Inferior parietal cortex (tissue), 1 donor: ENCODE measurements at regions not wholly inside any gene's neighbourhood (a gene's known extent, or its start where the extent isn't known, plus 50 kb on each side); places are given as distances from the start of the nearest gene placed in this dataset.

Experiments
- DNase-seq: peaks from one replicate; pipeline ENCODE4 v3.0.0-alpha.2; 2016; ENCODE audit errors: extremely low spot score

DNA sequence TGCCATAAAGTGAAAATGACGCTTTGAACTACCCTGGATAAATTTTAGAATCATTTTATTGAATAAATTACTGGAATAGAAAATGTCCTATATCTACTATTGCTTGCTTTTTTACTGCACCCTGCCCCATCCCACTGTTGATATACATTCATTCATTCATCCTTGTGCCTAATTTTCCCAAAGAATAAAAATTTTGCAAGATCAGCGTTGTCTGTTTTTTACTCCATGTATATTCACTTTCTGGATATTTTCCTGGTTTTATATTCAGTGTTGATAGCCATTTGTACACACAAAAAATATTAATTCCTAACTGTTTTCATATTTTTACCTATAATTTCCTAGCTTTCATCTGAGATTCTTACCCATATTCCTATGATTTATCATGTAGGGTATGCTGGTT, 262.9 kb upstream of the MAGI2 start:
- DNase-seq, result no peak

DNA sequence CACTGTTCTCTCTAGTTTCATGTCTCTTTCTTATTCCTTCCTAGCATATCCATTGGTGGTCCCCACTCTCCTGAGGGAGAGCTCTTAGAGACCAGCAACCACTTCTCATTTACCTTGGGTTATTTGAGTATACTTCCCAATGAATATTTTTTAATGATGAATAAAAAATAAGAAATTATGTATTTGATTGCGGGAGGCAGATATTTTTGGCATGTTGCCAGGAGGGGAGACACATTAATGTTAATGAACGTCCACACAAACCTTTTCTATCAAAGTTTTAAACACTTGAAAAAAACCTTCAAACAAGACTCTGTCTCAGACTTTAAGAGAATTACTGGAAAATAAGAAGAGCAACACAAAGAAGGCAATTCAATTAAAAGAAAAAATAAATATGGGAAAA, 260.6 kb upstream of the MAGI2 start:
- DNase-seq, result no peak

DNA sequence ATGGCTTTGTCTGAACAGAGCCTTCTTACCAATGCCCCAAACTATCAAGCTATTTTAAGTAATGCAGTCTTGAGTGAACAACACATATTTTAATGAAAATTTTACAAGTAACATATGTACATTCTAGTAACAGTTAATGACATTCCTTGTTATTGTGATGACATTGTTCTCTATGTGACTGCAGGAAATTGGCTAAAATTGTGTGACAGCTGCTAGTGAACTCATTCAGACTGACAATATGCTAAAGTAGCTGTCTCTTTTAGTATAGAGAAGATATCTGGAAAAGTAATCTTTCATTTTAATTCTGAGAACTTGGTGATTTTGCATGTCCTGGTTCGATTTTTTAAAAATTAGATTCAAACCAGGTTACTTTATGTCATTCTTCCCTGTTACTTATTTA, 259.8 kb upstream of the MAGI2 start:
- no peak for DNase-seq

DNA sequence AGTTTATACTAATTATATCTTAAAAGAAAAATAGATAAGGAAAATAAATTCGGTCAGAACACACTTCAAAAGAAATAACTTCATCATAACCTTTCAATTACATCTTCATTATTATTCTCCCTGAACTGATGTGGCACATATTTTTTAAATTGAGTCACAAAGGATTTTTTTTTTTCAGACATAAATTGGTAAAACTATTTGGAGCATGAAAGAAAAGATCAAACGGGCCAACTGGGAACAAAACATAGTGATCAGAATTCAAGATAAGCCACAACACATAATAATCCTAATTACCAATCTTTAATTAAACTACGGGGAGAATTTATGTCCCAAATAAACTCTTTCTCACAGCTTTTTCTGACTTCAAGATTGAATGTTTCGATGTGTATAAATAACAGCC, 258.2 kb upstream of the MAGI2 start:
- no peak for DNase-seq

DNA sequence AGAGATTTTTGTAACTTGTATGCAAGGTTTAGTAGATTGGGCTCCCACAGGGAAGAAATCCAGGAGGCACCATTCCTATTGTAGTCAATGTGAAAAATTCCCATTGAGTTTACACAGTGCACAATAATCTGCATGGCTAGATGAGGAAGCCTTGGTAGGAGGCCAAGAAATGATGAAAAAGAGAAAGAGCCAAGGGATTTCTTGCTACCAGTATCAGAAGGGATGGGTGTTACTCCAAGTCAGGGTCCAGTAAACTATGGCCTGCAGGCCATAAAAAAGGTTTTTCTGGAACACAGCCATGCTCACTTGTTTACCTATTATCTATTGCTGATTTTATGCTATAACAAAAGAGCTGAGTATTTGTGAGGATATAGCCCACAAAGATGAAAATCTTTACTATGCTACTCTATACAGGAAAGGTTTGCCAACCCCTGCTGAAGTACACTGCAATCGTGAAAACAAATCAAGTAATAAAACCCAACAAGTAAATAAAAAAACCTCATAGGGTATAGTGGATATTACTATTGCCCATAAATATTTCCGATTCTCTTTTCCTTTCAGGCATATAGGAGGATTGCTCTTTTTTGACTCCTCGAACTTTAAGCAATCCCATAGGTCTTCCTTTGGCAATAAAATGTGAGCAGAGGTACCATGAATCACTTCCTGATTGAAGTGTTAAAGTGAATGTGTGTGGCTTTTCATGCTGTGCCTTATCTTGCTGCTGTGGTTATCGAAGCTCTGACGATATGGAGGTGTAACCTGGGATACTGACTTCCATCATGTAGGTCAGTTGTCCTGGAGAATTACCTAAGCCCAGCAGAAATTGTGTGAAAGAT, 256.3 kb upstream of the MAGI2 start:
- no peak for DNase-seq

DNA sequence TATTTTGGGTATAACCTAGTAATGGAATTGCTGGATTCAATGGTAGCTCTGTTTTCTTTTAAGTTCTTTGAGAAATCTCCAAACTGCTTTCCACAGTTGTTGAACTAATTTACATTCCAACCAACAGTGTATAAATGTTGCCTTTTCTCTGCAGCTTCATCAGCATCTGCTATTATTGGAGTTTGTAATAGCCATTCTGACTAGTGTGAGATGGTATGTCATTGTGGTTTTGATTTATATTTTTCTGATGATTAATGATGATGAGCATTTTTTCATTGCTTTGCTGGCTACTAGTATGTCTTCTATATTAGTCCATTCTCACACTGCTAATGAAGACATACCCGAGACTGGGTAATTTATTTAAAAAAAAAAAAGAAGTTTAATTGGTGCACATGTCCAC, 248.6 kb upstream of the MAGI2 start:
- DNase-seq, result no peak

DNA sequence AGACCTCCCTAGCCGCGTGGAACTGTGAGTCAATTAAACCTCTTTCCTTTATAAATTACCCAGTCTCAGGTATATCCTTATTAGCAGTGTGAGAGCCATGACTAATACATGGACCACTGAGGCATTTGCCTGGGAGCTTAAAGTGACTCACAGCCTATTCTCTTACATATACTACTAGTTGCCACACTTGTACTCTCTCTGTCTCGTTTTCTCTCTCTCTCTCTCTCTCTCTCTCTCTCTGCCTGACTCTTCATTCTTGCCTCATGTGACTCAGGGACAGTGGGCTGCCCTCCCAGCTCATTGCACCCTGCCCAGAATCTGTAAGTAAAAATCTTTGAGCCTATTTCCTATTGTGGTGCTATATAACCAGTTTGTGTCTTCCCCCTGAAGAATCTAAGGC, 238.5 kb upstream of the MAGI2 start:
- no peak for DNase-seq

DNA sequence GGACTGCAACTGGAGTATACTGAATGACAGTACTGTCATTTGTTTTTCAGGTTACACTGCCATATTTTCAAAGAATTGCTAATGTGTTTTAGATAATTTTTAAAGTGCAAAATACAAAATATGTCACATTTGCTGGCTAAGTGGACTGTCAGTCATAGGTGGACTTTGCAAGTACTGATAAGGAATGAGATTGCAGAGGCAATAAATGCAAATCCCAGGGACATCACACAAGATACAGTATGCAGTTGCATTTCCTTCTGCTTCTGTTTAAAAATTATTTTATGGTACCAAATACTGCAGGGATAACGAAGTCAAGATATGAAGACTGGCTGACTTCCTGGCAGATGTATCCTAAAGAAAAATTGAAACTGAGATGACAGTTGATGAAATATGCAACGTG, 237.6 kb upstream of the MAGI2 start:
- no peak for DNase-seq

DNA sequence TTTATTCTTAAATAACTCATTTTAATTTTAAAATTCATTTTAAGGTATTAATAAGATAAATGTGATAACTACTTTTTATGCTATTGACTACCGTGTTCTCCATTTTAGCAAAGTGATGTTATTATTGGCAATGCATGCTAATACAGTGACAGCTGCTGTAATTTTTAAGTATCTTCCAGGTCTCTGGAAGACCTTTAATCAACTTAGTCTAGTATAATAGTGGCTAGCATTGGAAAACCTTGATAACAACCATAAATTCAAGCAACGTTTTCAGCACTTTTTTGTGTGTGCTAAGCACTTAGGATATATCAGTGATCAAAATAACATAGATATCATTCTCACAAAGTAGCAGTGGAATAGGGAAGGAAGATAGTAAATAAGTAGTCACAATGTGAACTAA, 230.9 kb upstream of the MAGI2 start:
- no peak for DNase-seq

DNA sequence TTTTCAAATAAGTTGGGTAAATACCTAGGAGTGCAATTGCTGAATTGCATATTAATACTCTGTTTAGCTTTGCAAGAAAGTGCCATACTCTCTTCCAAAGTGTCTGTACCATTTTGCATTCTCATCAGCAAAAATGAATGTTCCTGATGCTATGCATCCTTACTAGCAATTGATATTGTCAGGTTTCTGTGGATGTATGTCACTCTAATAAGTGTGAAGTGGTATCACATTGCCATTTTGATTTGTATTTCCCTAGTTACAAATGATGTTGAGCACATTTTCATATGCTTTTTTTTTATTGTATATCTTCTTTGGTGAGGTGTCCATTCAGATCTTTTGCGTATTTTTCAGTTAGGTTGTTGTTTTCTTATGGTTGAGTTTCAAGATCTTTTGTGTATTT, 230.4 kb upstream of the MAGI2 start:
- no peak for DNase-seq

DNA sequence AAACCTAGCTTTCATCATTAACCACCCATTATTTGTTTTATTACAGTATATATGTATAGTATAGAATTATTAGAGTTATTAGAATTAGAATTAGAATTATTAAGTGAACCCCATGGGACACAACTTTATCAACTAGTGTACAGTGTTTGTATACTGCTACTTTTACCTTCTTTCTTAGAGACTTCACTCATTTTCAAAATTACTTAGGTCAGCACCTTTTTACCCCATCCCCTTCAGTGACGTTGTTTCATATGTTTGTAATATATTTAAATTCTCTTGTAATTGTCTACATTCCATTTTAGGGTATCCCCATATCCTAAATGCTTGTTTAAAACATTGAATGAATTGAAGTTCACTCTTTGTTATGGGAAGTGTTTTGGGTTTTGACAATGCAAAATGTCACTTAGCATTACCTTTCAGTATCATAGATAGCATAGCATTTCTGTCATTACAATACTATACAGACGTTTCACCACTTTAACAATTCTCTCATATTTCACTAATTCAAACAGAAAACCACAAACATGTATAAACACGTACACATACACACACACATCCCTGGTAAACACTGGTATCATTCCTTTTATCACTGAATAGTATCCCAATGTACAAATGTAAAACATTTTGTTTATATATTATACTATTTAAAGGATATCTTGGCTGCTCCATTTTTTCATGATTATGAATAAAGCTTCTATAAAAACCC, 229.9 kb upstream of the MAGI2 start:
- DNase-seq, result no peak

DNA sequence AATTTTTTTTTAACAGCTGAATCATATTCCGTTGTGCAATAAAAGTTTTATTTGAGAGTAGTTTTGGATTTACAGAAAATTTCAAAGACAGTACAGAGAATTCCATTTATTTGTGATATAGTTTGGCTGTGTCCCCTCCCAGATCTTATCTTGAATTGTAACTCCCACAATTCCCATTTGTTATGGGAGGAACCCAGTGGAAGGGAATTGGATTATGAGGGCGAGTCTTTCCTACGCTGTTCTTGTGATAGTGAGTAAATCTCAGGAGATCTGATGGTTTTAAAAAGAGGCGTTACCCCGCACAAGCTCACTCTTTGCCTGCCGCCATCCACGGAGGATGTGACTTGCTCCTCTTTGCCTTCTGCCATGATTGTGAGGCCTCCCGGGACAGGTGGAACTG, 228.0 kb upstream of the MAGI2 start:
- DNase-seq, result no peak

DNA sequence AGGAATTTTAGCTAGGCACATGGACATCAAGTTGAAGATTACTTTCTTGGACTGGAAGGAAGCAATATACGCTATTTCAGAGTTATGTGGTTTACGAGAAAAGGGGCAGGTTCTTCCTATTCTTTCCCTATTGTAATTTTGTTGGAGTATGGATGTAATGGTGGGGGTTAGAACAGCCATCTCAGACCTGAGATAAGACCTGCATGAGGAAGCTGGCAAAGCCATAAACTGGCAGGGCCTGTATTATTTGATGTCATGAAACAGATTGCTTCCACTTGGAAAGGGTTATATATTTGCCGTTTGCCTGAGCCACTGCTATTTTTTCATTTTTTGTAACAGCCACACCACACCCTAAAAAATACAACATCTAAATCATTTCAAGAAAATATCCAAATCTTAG, 220.5 kb upstream of the MAGI2 start:
- DNase-seq, result no peak

DNA sequence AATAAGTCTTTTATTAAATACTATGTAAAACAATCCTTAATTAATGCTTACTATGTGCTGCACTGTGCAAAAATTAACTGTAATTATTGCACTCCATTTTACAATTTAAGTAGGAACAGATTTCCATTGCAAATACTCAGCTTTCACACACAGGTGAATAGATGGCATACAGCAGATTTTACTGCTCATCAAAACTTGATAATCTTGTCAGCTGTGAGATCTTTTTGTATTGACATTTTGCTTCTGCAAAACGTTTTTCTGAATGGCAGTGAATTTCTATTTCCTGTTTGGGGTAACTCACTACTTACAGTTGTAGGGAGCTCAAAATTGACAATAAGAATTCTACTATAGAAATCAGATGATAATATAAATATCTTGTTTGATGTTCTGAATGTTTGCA, 220.0 kb upstream of the MAGI2 start:
- no peak for DNase-seq

DNA sequence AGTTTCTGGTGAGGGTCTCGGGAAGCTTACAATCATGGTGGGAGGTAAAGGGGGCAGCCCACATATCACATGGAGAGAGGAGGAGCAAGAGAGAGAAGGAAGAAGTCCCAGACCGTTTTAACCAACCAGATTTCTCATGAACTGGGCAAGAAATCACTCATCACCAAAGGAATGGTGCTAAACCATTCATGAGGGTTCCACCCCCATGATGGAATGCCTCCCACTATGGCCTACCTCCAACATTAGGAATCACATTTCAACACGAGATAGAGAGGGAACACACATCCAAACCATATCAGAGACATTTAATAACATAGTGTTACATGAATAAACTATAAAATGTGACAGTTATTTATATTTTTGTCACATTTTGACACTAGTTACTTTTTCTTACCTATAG, 214.8 kb upstream of the MAGI2 start:
- no peak for DNase-seq

DNA sequence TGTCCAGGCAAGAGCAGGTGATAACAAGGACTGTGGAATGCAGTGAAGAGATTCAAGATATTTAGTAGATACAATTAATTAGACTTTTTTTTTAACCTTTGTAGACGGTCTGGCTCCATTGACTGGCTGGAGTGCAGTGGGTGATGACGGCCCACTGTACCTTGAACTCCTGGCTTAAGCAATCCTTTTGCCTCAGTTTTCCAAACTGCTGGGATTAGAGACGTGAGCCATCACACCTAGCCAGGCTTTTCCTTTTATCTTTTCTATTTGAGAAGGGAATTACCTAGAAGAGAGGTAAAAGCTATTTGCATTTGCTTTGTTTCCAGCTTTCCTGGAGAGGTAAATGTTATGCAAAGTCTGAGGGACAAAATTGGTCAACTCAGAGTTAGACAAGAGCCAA, 213.0 kb upstream of the MAGI2 start:
- DNase-seq, result no peak

DNA sequence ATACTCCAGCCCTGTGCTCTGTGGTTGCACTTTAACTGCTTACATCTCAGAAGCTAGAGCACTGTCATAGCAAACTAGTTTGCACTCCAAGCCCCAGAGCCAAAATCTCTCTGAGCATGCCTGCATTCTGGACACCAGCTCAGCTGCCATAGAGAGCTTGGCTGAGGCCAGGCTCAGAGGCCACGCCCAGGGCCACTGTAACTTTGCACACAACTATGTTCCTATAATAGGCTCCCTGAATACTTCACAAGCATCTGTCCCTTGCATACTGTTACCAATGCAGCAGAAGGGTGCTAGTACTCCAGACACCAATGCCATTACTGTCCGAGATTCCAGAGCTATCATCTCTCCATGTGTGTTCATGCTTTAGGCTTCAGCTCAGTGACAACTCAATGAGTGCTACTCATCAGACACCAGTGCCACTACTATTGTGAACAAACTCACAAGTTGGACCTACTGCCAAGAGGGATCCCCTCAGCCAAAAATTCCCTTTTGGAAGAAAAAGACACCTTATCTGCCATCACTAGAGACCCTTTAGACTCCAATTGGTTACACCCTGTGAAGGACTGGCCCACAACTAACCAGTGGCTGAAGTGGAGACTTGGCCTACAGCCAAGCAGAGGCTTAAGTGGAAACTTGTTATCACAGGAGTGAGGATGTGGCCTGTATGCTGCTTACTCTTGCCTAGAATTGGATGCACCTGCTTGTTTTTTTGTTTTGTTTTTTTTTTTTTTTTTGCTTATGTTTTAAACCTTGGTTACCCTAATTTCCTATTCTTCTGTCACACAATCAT, 211.6 kb upstream of the MAGI2 start:
- DNase-seq, result no peak

DNA sequence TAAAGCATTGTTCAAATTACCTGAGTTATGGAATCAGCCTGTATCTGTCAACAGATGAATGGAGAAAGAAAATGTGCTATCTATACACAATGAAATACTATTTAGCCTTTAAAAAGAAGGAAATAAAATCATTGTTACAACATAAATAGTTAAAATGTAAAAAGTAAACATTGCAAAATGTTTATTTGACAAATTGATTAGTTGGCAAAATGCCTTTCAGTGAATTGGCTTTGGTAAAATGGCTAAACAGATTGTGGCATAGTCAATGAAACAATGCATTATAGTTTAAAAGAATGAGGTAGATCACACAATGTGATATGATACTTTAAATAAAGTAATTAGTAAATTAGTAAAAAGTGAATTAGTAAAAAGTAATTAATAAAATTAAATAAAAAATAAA, 204.8 kb upstream of the MAGI2 start:
- no peak for DNase-seq

DNA sequence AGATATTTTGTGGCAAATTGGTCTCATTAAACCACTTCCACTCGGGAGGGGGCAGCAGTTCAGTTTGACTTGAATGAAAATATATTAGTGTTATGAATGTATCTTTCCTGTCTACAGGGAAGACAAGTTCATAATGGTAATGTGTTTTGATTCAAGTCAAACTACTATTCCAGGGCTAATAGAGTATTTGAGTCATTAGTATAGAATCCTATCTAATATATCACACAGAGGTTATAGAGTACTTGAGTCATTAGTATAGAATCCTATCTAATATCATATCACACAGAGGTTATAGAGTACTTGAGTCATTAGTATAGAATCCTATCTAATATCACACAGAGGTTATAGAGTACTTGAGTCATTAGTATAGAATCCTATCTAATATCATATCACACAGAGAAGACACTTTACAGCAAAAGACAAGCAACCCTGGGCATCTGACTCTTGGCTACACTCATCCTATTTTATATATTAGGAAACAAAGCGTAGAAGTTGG, 199.7 kb upstream of the MAGI2 start:
- no peak for DNase-seq

DNA sequence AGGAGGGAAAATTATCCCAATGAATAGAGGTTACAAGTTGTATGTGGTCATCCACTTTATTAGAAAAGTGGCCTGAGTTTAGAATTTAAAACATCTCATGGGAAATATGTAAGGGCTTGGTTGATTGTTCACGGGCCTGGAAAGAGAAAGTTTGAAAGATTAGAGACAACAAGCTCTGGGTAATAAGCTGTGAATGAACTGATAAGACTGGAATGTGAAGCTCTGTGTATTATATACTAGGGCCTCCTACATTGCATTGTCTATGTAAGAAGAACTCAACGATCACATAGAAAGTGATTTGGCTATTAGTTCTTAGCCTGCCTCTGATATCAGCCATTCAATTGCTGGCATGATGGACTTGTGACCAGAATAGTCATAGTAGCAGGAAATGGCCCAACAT, 199.2 kb upstream of the MAGI2 start:
- no peak for DNase-seq

DNA sequence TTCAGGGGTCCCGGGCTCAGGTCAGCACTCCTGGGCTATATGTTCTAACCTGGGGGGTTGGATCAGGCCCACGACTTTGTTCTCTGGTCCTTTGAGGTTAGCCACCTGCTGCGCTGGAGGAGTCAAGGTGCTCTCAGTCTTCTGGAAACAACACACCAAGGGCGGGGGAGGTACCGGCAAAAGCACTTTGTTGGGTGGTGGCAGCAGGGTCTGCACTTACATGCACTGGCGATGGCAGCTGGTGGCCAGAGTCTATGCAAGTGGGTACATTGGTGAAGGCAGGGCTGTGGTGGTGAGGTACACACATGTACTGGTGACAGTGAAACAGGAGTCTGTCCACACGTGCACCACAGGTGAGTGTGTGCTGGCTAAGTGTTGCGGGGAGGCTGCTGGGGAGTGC, 194.2 kb upstream of the MAGI2 start:
- DNase-seq, result no peak

DNA sequence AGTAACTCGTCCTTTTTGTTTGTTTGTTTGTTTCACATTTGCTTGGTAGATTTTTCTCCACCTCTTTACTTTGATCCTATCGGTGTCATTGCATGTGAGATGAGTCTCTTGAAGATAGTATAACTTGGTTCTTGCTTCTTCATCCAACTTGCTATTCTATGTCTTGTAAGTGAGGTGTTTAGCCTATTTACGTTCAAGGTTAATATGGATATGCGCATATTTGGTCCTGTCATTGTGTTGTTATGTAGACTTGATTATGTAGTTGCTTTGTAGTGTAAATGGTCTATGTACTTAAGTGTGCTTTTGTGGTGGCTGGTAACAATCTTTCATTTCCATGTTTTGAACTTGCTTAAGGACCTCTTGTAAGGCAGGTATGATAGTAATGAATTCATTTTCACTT, 192.8 kb upstream of the MAGI2 start:
- DNase-seq, result no peak

DNA sequence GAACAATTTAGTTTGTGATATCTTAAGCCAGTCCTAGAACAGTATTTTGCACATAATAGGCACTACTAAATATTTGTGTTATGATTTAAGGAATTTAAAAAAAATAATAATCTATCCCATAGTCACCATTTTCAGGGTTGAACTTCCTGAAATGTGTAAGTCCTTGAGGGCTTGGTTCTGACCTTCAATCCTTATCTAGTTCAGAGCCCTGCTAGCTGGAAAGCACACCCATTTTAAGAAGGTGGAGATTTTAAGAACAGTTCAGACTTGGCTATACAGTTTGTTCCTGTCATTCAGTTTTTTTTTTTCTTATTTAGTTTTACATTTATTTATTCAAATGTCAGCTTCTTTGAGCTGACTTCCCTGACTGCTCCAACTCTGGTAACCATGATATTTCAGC, 183.4 kb upstream of the MAGI2 start:
- DNase-seq, result no peak
